ENCODE measurements at regions not wholly inside any gene's neighbourhood (a gene's known extent, or its start where the extent isn't known, plus 50 kb on each side); places are given as distances from the start of the nearest gene placed in this dataset.

GRCh38 chr3:95350049-95350448 lies 1287.2 kb downstream of the NSUN3 start:
- no peak for TF ChIP-seq CTCF (IDR thresholded peaks at IDR 0.05 in 2 of 3, conservative IDR thresholded peaks at IDR 0.05 in 1 of 3; ENCODE audit: borderline replicate concordance in 1 of 3, insufficient read depth in 1 of 3, low read depth in 2 of 3, low read length in 2 of 3)
- TF ChIP-seq POLR2AphosphoS5 (IDR thresholded peaks at IDR 0.05; ENCODE audit: low read depth, low read length), result no peak
- TF ChIP-seq EZH2phosphoT487 (IDR thresholded peaks at IDR 0.05; ENCODE audit: borderline replicate concordance), result no peak
- TF ChIP-seq EZH2 (IDR thresholded peaks at IDR 0.05), result no peak
- no peak for TF ChIP-seq TCF7L2 (IDR thresholded peaks at IDR 0.05; ENCODE audit: borderline replicate concordance, extremely low read depth, insufficient read depth, insufficient read length)
- no peak for TF ChIP-seq POLR2A (IDR thresholded peaks at IDR 0.05; ENCODE audit: borderline replicate concordance, extremely low read depth, insufficient read depth, insufficient read length)
- no peak for TF ChIP-seq REST (IDR thresholded peaks at IDR 0.05; ENCODE audit: low read depth)
- TF ChIP-seq RAD21 (IDR thresholded peaks at IDR 0.05; ENCODE audit: low read depth), result no peak
- no peak for TF ChIP-seq SIN3A (IDR thresholded peaks at IDR 0.05; ENCODE audit: low read depth)
